ENCODE measurements at regions not wholly inside any gene's neighbourhood (a gene's known extent, or its start where the extent isn't known, plus 50 kb on each side); places are given as distances from the start of the nearest gene placed in this dataset.

GRCh38 chr4:31075969-31076368, 355.8 kb downstream of the PCDH7 start:
- no peak overlapping the region for H3K27ac ChIP-seq (ENCODE audit: low read depth, low read length)
- 53% methylated on average over 1 of the region's 1 CpG; no CpG with 5 or more reads in 1 of the 2 experiments for WGBS, 2 experiments (ENCODE audit: extremely low coverage in 1 of 2, insufficient coverage in 1 of 2, insufficient read length in 1 of 2, insufficient replicate concordance in 2 of 2, low coverage in 1 of 2, low lambda C conversion rate in 2 of 2, missing lambda C conversion rate in 1 of 2)
- no peak for TF ChIP-seq HDAC2 (IDR thresholded peaks at IDR 0.05; ENCODE audit: borderline replicate concordance in 1 of 2, low read depth in 2 of 2, low read length in 2 of 2)

More at GRCh38 chr4:31075969-31076368, 355.8 kb downstream of the PCDH7 start:
- H3K36me3 ChIP-seq (ENCODE audit: control insufficient read depth in 2 of 4, insufficient read depth in 4 of 4, low read length in 3 of 4), result no peaks in the 10 kb centered on the region
- H3K4ac ChIP-seq (replicated peaks; ENCODE audit: insufficient read length, low read depth, low read length), result no peak overlapping the region
- H3K27me3 ChIP-seq (replicated peaks in 1 of 4; ENCODE audit: control insufficient read depth in 3 of 4, extremely low read depth in 1 of 4, insufficient read depth in 3 of 4, low read length in 3 of 4), result no peaks in the 10 kb centered on the region
- no peak overlapping the region for H2BK5ac ChIP-seq (ENCODE audit: low read depth, low read length)
- no peak overlapping the region for H2BK15ac ChIP-seq (ENCODE audit: low read length)
- no peaks in the 10 kb centered on the region for H3K9me3 ChIP-seq (ENCODE audit: insufficient read depth in 2 of 2, low read depth in 1 of 2, low read length in 1 of 2)
- no peak overlapping the region for H2AFZ ChIP-seq (ENCODE audit: low read length)
- no peak overlapping the region for H2BK120ac ChIP-seq (replicated peaks; ENCODE audit: low read depth, low read length)
- H3K23me2 ChIP-seq (ENCODE audit: low read depth, low read length), result no peaks in the 10 kb centered on the region
- no peaks in the 10 kb centered on the region for H3K79me2 ChIP-seq (ENCODE audit: control insufficient read depth in 1 of 2, insufficient read depth in 2 of 2, low read length in 2 of 2)
- H2BK20ac ChIP-seq (ENCODE audit: low read length), result no peak overlapping the region
- H3K9ac ChIP-seq (replicated peaks in 1 of 4; ENCODE audit: extremely low read depth in 1 of 4, low read depth in 3 of 4, low read length in 3 of 4), result no peak overlapping the region
- no peak overlapping the region for H3K23ac ChIP-seq (ENCODE audit: insufficient read length)
- H3K56ac ChIP-seq (replicated peaks; ENCODE audit: insufficient read length, low read depth, low read length), result no peak overlapping the region
- H4K5ac ChIP-seq (ENCODE audit: insufficient read length, low read depth, low read length), result no peak overlapping the region
- POLR2A ChIA-PET (ENCODE audit: partially characterized antibody), result no interaction called here
- no peaks in the 10 kb centered on the region for H4K20me1 ChIP-seq (replicated peaks in 1 of 2; ENCODE audit: control insufficient read depth in 1 of 2, insufficient read depth in 2 of 2, low read length in 2 of 2)
- H3K4me2 ChIP-seq (ENCODE audit: insufficient read depth in 1 of 2, low read depth in 2 of 2, low read length in 2 of 2), result no peak overlapping the region
- H3K4me1 ChIP-seq (replicated peaks in 1 of 4; ENCODE audit: control insufficient read depth in 3 of 4, insufficient read depth in 4 of 4, low read length in 3 of 4), result no peaks in the 10 kb centered on the region
- H4K8ac ChIP-seq (ENCODE audit: extremely low read depth, insufficient read depth, low read length), result no peak overlapping the region
- DNase-seq (ENCODE audit: low read depth in 1 of 2, low spot score in 2 of 2) (no peak), FAIRE-seq (no peak)
- no peak overlapping the region for H3K4me3 ChIP-seq (ENCODE audit: extremely low read depth in 1 of 4, insufficient read depth in 2 of 4, low read depth in 3 of 4, low read length in 4 of 4)
- H2BK12ac ChIP-seq (ENCODE audit: low read depth, low read length), result no peak overlapping the region
- no peaks in the 10 kb centered on the region for H3K79me1 ChIP-seq (ENCODE audit: low read depth, low read length)
- CTCF ChIA-PET (ENCODE audit: partially characterized antibody), result no interaction called here
- H4K91ac ChIP-seq (replicated peaks; ENCODE audit: insufficient read length, low read length), result no peak overlapping the region
- no peak overlapping the region for H2AK5ac ChIP-seq (ENCODE audit: low read depth, low read length)
- H3K14ac ChIP-seq (ENCODE audit: insufficient read length), result no peak overlapping the region
- H3K18ac ChIP-seq (ENCODE audit: extremely low read depth, low read length), result no peak overlapping the region
